PC-9 (cell line): ENCODE measurements at regions not wholly inside any gene's neighbourhood (a gene's known extent, or its start where the extent isn't known, plus 50 kb on each side); places are given as distances from the start of the nearest gene placed in this dataset.

Source experiments
- BruUV-seq: library from RNA; stranded (reverse); fragments of 400-500 nt; replicated peaks from 2 replicates; lab custom pipeline; 2021; lab: Mats Ljungman, UMichigan
- CTCF ChIA-PET: fragments of 300-600 bp; sonication (Branson Sonifier 250); formaldehyde crosslinking; loops from one replicate; lab custom pipeline; 2022; ENCODE audit warnings: antibody characterized with exemption; lab: Charles Lee
- POLR2A ChIA-PET: fragments of 300-600 bp; sonication (Branson Sonifier 250); formaldehyde crosslinking; loops from one replicate; lab custom pipeline; 2022; ENCODE audit warnings: antibody characterized with exemption; ENCODE audit not compliant: unreplicated experiment; lab: Charles Lee
- DNase-seq, 2 experiments: peaks; one replicate each; pipeline versions ENCODE4 v3.0.0 to v3.0.0-alpha.2; 2015 to 2022; ENCODE audit warnings: mixed read lengths in 1 of 2
- H2AFZ ChIP-seq: fragments of 200-600 bp; sonication (generic); 2 replicates; pipeline ENCODE4 v1.8.1; 2017; ENCODE audit warnings: antibody characterized with exemption
- H3F3A ChIP-seq: fragments of 200-600 bp; sonication (generic); 2 replicates; pipeline ENCODE4 v1.8.1; 2017; ENCODE audit warnings: antibody characterized with exemption, mild to moderate bottlenecking, low read depth; ENCODE audit not compliant: insufficient read depth
- H3K27ac ChIP-seq: fragments of 200-600 bp; sonication (generic); 2 replicates; pipeline ENCODE4 v1.6.1; 2016; ENCODE audit warnings: mixed run types
- H3K27me3 ChIP-seq: fragments of 200-600 bp; sonication (generic); 2 replicates; pipeline ENCODE4 v1.6.1; 2016; ENCODE audit warnings: low read depth, mixed run types; ENCODE audit not compliant: insufficient read depth
- H3K36me3 ChIP-seq: fragments of 200-600 bp; sonication (generic); 2 replicates; pipeline ENCODE4 v1.6.1; 2016; ENCODE audit warnings: low read depth, mixed run types
- H3K4me1 ChIP-seq: fragments of 200-600 bp; sonication (generic); replicated peaks from 2 replicates; pipeline ENCODE4 v1.6.1; 2016; ENCODE audit warnings: mixed run types; ENCODE audit not compliant: insufficient read depth
- H3K4me2 ChIP-seq: fragments of 200-600 bp; sonication (generic); 2 replicates; pipeline ENCODE4 v1.6.1; 2017; ENCODE audit warnings: mixed run types
- H3K4me3 ChIP-seq: fragments of 200-600 bp; sonication (generic); 2 replicates; pipeline ENCODE4 v1.6.1; 2016; ENCODE audit warnings: mixed run types
- H3K79me2 ChIP-seq: fragments of 200-600 bp; sonication (generic); 2 replicates; pipeline ENCODE4 v1.6.1; 2017; ENCODE audit warnings: low read depth, mixed run types
- H3K9me2 ChIP-seq: fragments of 200-600 bp; sonication (generic); 2 replicates; pipeline ENCODE4 v1.8.1; 2017; ENCODE audit warnings: mild to moderate bottlenecking; ENCODE audit not compliant: insufficient read depth
- H3K9me3 ChIP-seq: fragments of 200-600 bp; sonication (generic); 2 replicates; pipeline ENCODE4 v1.8.1; 2016; ENCODE audit warnings: low read depth; ENCODE audit not compliant: insufficient read depth
- H4K20me1 ChIP-seq: fragments of 200-600 bp; sonication (generic); 2 replicates; pipeline ENCODE4 v1.8.1; 2017; ENCODE audit not compliant: insufficient read depth
- CTCF ChIP-seq: fragments of 200-600 bp; sonication (generic); conservative IDR thresholded peaks from 2 replicates; pipeline ENCODE4 v1.6.1; 2017; ENCODE audit warnings: mixed run types, antibody characterized with exemption, mild to moderate bottlenecking, moderate library complexity
- EZH2 ChIP-seq: fragments of 200-600 bp; sonication (generic); IDR thresholded peaks from 2 replicates; pipeline ENCODE4 v1.8.0; 2017; ENCODE audit warnings: antibody characterized with exemption, low read depth
- intact Hi-C: fragments of 100-400 bp; cut with micrococcal nuclease; formaldehyde crosslinking; loops from one replicate; pipeline ENCODE4 v1.10.0; 2022; ENCODE audit not compliant: unreplicated experiment

GRCh38 chr3:83235180-83235814 is 1473.9 kb upstream of the GBE1 start:
- Histone ChIP-seq H3K36me3 (no peaks in the 10 kb centered on the region), H3K79me2 (no peaks in the 10 kb centered on the region), H2AFZ (no peak overlapping the region), H3K9me3 (no peaks in the 10 kb centered on the region), H3F3A (no peaks in the 10 kb centered on the region), H3K9me2 (no peaks in the 10 kb centered on the region), H3K4me3 (no peak overlapping the region), H3K4me1 (no peaks in the 10 kb centered on the region), H3K27me3 (no peaks in the 10 kb centered on the region), H3K27ac (no peak overlapping the region), H4K20me1 (no peaks in the 10 kb centered on the region), H3K4me2 (no peak overlapping the region)
- POLR2A ChIA-PET: no interaction called here
- no peak for DNase-seq
- CTCF ChIA-PET: no interaction called here
- no peak for TF ChIP-seq CTCF
- no peak for TF ChIP-seq EZH2
- no TSS peak for BruUV-seq
- intact Hi-C loops: no loop called here

- Histone ChIP-seq H3K36me3 (no peaks in the 10 kb centered on the region), H3K4me2 (no peak overlapping the region), H3K9me3 (no peaks in the 10 kb centered on the region), H3K27me3 (no peaks in the 10 kb centered on the region), H3K9me2 (no peaks in the 10 kb centered on the region), H2AFZ (no peak overlapping the region), H3K4me1 (no peaks in the 10 kb centered on the region), H3K27ac (no peak overlapping the region), H4K20me1 (no peaks in the 10 kb centered on the region), H3F3A (no peaks in the 10 kb centered on the region), H3K4me3 (no peak overlapping the region), H3K79me2 (no peaks in the 10 kb centered on the region)
- no peak for DNase-seq
- POLR2A ChIA-PET: no interaction called here
- intact Hi-C loops: no loop called here
- TF ChIP-seq EZH2 (no peak), CTCF (no peak)
- CTCF ChIA-PET: interaction anchor here (0.5 kb wide), 1 partner anchor 463 kb away, joined by 3 read pairs; no protein-coding TSS in a partner anchor
- BruUV-seq: no TSS peak
Observed at GRCh38 chr3:83233715-83234114, 1472.3 kb upstream of the GBE1 start.

GRCh38 chr3:83230841-83231240 is 1469.4 kb upstream of the GBE1 start:
- no peak for DNase-seq
- Histone ChIP-seq H3K27ac (no peak overlapping the region), H3K27me3 (no peaks in the 10 kb centered on the region), H3K4me3 (no peak overlapping the region), H4K20me1 (no peaks in the 10 kb centered on the region), H3K36me3 (no peaks in the 10 kb centered on the region), H3F3A (no peaks in the 10 kb centered on the region), H3K4me2 (no peak overlapping the region), H3K9me3 (no peaks in the 10 kb centered on the region), H3K4me1 (no peaks in the 10 kb centered on the region), H3K9me2 (no peaks in the 10 kb centered on the region), H3K79me2 (no peaks in the 10 kb centered on the region), H2AFZ (no peak overlapping the region)
- BruUV-seq: no TSS peak
- ChIA-PET POLR2A (no interaction called here), CTCF (no interaction called here)
- intact Hi-C loops: no loop called here
- TF ChIP-seq CTCF: no peak
- no peak for TF ChIP-seq EZH2
